Brain microvascular endothelial cell (primary cell): ENCODE measurements at regions not wholly inside any gene's neighbourhood (a gene's known extent, or its start where the extent isn't known, plus 50 kb on each side); places are given as distances from the start of the nearest gene placed in this dataset.
"Not testable (repeated sequence)": the region's sequence is repeated elsewhere in the genome, so short reads cannot be mapped to it uniquely, and the experiment has no call there.

Experiments used
- DNase-seq: peaks from one replicate; pipeline ENCODE4 v3.0.0-alpha.2; 2020
- H3K27ac ChIP-seq: fragments of 250-450 bp; sonication (Bioruptor Pico); 2 replicates; pipeline ENCODE4 v1.5.1; 2020; ENCODE audit warnings: mild to moderate bottlenecking, moderate library complexity
- H3K27me3 ChIP-seq: fragments of 250-450 bp; sonication (Bioruptor Pico); replicated peaks from 2 replicates; pipeline ENCODE4 v1.5.1; 2020; ENCODE audit warnings: mild to moderate bottlenecking
- H3K36me3 ChIP-seq: fragments of 250-450 bp; sonication (Bioruptor Pico); replicated peaks from 2 replicates; pipeline ENCODE4 v1.5.1; 2020; ENCODE audit warnings: mild to moderate bottlenecking
- H3K4me3 ChIP-seq: 2 replicates; pipeline ENCODE4 v1.5.1; 2011; ENCODE audit warnings: low read depth, mild to moderate bottlenecking, control low read depth, low read length, moderate library complexity
- in situ Hi-C: cut with HindIII; loops from 2 replicates; pipeline ENCODE4 v1.10.0; 2017; ENCODE audit warnings: low sequenced_read_pairs, low pct_ligation_motif_present
- TF ChIP-seq, protein P1 (sequence below): IDR thresholded peaks from 2 replicates; pipeline ENCODE4 v1.5.1; 2011; ENCODE audit warnings: low read depth, mild to moderate bottlenecking, moderate library complexity, low read length, control low read depth, inconsistent platforms; ENCODE audit errors: missing control alignments

DNA sequence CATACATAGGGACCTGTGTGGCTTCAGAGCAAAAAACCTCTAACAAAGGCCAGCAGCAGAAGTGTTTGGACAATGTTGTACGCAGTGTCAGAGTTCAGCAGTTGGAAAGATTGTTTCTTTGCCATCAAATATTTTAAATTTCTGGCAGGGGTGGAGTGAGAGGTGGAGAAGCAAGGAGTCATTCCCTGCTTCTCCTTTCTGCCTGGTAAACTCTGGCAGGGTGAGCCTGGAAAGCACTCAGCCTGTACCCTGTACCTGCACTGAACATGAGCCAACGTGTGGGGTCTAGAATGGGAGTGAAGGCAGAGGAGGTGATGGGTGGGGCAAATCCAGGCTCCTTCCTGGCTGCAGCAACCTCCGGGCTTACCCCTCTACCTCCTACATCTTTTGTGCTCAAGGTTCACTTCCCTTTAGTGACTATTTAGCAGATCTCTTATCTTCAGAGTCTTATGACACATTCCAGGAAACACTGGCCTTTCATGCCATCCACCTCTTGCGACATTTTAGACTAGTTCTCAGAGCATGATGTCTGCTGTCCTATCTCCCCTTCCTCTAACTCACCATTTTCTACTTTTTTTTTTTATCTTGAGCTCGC, 445.0 kb upstream of the PIK3R1 start:
- Histone ChIP-seq H3K27ac (no peak overlapping the region), H3K36me3 (no peaks in the 10 kb centered on the region), H3K4me3 (no peak overlapping the region), H3K27me3 (no peaks in the 10 kb centered on the region)
- TF ChIP-seq, protein P1, sequence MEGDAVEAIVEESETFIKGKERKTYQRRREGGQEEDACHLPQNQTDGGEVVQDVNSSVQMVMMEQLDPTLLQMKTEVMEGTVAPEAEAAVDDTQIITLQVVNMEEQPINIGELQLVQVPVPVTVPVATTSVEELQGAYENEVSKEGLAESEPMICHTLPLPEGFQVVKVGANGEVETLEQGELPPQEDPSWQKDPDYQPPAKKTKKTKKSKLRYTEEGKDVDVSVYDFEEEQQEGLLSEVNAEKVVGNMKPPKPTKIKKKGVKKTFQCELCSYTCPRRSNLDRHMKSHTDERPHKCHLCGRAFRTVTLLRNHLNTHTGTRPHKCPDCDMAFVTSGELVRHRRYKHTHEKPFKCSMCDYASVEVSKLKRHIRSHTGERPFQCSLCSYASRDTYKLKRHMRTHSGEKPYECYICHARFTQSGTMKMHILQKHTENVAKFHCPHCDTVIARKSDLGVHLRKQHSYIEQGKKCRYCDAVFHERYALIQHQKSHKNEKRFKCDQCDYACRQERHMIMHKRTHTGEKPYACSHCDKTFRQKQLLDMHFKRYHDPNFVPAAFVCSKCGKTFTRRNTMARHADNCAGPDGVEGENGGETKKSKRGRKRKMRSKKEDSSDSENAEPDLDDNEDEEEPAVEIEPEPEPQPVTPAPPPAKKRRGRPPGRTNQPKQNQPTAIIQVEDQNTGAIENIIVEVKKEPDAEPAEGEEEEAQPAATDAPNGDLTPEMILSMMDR = no peak
- no peak for DNase-seq
- in situ Hi-C loops = no loop called here

DNA sequence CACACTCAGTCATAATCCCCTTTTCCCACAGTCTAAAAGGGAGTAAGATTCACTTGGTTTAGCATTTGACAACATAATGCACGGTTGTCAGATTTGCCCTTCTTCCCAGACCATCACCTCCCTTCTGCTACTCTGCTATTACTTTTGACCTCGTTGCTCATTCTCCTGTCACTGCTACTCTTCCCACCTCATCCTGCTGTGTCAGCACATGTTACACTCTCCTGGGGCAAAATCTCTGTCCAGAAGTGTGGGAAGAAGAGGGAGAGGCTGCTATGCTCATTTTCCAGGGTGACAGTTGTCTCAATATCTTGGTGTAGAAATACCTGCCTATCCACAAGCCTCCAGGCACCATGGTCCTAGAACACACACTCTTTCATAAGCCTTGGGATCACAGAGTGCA, 449.9 kb upstream of the PIK3R1 start:
- Histone ChIP-seq H3K27ac (no peak overlapping the region), H3K36me3 (no peaks in the 10 kb centered on the region), H3K4me3 (no peak overlapping the region), H3K27me3 (no peaks in the 10 kb centered on the region)
- no peak for DNase-seq
- TF ChIP-seq, protein P1 = no peak
- in situ Hi-C loops = no loop called here

DNA sequence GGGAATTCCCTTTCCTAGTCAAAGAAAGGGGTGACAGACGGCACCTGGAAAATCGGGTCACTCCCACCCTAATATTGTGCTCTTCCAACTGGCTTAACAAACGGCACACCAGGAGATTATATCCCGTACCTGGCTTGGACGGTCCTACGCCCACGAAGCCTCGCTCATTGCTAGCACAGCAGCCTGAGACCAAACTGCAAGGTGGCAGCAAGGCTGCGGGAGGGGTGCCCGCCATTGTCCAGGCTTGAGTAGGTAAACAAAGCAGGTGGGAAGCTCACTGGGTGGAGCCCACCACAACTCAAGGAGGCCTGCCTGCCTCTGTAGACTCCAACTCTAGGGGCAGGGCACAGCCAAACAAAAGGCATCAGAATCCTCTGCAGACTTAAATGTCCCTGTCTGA, 457.8 kb upstream of the PIK3R1 start:
- H3K27me3 ChIP-seq, in situ Hi-C loops, DNase-seq, H3K27ac ChIP-seq, H3K36me3 ChIP-seq, H3K4me3 ChIP-seq: not testable (repeated sequence)

DNA sequence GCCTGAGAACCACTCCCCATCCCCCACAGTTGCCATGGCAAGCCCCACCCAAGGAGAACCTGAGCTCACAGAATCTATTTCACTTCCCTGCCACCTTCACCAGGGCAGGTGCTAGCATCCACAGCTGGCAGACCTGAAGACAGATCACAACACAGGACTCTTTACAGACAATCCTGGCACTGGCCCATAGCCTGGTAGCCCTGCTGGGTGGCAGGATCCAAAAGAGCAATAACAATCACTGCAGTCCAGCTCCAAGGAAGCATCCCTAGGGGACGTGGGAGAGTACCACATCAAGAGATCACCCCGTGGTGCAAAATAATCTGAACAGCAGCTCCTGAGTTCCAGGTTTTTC, 463.2 kb upstream of the PIK3R1 start:
- in situ Hi-C loops = no loop called here
- no peak for DNase-seq

DNA sequence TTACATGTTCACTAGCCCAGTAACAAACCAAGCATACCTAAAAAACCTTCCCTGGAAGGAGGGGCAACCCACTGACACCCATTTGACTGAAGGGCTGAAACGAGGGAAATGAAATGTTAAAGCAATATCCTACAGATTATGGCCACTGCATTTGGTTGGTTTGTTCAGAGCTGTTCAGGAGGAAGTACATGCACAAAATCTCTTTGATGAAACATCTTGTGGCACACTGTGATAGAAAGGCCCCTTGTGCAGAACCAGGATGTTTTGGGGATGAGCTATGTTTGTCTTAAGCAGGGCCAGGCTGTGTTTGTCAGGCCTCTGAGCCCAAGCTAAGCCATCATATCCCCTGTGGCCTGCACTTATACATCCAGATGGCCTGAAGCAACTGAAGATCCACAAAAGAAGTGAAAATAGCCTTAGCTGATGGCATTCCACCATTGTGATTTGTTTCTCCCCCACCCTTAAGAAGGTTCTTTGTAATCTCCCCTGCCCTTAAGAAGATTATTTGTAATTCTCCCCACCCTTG, 467.3 kb upstream of the PIK3R1 start:
- TF ChIP-seq, protein P1 = no peak
- no peaks in the 10 kb centered on the region for H3K36me3 ChIP-seq
- no peak for DNase-seq
- H3K4me3 ChIP-seq = no peak overlapping the region
- no peaks in the 10 kb centered on the region for H3K27me3 ChIP-seq
- no peak overlapping the region for H3K27ac ChIP-seq
- in situ Hi-C loops = no loop called here

More for the DNA sequence above, 463.2 kb upstream of the PIK3R1 start:
- Histone ChIP-seq H3K27ac (no peak overlapping the region), H3K4me3 (no peak overlapping the region), H3K27me3 (no peaks in the 10 kb centered on the region), H3K36me3 (no peaks in the 10 kb centered on the region)
- TF ChIP-seq, protein P1 = no peak

DNA sequence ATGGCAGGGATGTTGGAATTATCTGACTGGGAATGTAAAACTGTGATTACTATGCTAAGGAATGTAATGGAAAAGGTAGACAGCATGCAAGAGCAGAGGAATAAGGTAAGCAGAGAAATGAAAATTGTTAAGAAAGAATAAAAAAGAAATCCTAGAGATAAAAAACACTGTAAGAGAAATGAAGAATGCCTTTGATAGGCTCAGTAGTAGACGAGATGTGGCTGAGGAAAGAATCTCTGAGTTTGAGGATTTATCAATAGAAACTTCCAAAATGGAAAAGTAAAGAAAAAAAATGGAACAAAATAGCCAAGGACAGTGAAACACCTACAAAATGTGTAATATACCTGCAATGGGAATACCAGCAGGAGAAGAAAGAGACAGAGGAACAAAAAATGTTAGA, 468.5 kb upstream of the PIK3R1 start:
- H3K36me3 ChIP-seq = no peaks in the 10 kb centered on the region
- in situ Hi-C loops = no loop called here
- no peak overlapping the region for H3K4me3 ChIP-seq
- no peaks in the 10 kb centered on the region for H3K27me3 ChIP-seq
- no peak overlapping the region for H3K27ac ChIP-seq
- no peak for DNase-seq
- TF ChIP-seq, protein P1 = no peak

DNA sequence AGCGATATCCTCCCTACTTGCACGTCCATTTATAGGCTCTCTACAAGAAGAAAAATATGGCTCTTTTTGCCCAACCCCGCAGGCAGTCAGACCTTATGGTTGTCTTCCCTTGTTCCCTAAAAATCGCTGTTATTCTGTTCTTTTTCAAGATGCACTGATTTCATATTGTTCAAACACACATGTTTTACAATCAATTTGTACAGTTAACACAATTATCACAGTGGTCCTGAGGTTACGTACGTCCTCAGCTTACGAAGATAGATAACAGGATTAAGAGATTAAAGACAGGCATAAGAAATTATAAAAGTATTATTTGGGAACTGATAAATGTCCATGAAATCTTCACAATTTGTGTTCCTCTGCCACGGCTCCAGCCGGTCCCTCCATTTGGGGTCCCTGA, 468.9 kb upstream of the PIK3R1 start:
- H3K4me3 ChIP-seq, H3K27me3 ChIP-seq, DNase-seq, H3K27ac ChIP-seq, in situ Hi-C loops, H3K36me3 ChIP-seq: not testable (repeated sequence)
